Ishikawa (cell line): ENCODE measurements at regions not wholly inside any gene's neighbourhood (a gene's known extent, or its start where the extent isn't known, plus 50 kb on each side); places are given as distances from the start of the nearest gene placed in this dataset.

Experiments
- CEBPB ChIP-seq: IDR thresholded peaks from 2 replicates; pipeline ENCODE4 v1.6.1; 2012
- CREB1 ChIP-seq: IDR thresholded peaks from 2 replicates; pipeline ENCODE4 v1.6.1; 2012; ENCODE audit warnings: low read depth
- EGR1 ChIP-seq: IDR thresholded peaks from 2 replicates; pipeline ENCODE4 v1.6.1; 2012
- EP300 ChIP-seq: IDR thresholded peaks from 2 replicates; pipeline ENCODE4 v1.6.1; 2012; ENCODE audit warnings: borderline replicate concordance
- FOXM1 ChIP-seq: IDR thresholded peaks from 2 replicates; pipeline ENCODE4 v1.6.1; 2012; ENCODE audit warnings: low read depth, borderline replicate concordance
- NFIC ChIP-seq: IDR thresholded peaks from 2 replicates; pipeline ENCODE4 v1.6.1; 2012
- RAD21 ChIP-seq: IDR thresholded peaks from 2 replicates; pipeline ENCODE4 v1.6.1; 2012; ENCODE audit warnings: low read depth
- REST ChIP-seq: IDR thresholded peaks from 2 replicates; pipeline ENCODE4 v1.6.1; 2012; ENCODE audit warnings: low read depth, mild to moderate bottlenecking
- TAF1 ChIP-seq: IDR thresholded peaks from 2 replicates; pipeline ENCODE4 v1.6.1; 2012; ENCODE audit warnings: low read depth, mild to moderate bottlenecking
- TCF12 ChIP-seq: IDR thresholded peaks from 2 replicates; pipeline ENCODE4 v1.6.1; 2012; ENCODE audit warnings: low read depth
- TEAD4 ChIP-seq: IDR thresholded peaks from 2 replicates; pipeline ENCODE4 v1.6.1; 2012
- USF1 ChIP-seq: IDR thresholded peaks from 2 replicates; pipeline ENCODE4 v1.6.1; 2012
- YY1 ChIP-seq: IDR thresholded peaks from 2 replicates; pipeline ENCODE4 v1.6.1; 2012; ENCODE audit warnings: low read depth
- ZBTB7A ChIP-seq: IDR thresholded peaks from 2 replicates; pipeline ENCODE4 v1.6.1; 2012; ENCODE audit warnings: low read depth
- TF ChIP-seq, protein P1 (sequence below): IDR thresholded peaks from 2 replicates; pipeline ENCODE4 v1.6.1; 2012

GRCh38 chr2:148567716-148568115 is 76.8 kb upstream of the EPC2 start:
- TF ChIP-seq REST (no peak), RAD21 (no peak), CEBPB (no peak), EP300 (no peak), ZBTB7A (no peak), CREB1 (no peak), YY1 (no peak), TAF1 (no peak), TCF12 (no peak), FOXM1 (no peak), USF1 (no peak), EGR1 (no peak), TEAD4 (no peak), NFIC (no peak)
- TF ChIP-seq, protein P1, sequence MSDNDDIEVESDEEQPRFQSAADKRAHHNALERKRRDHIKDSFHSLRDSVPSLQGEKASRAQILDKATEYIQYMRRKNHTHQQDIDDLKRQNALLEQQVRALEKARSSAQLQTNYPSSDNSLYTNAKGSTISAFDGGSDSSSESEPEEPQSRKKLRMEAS: no peak

DNA sequence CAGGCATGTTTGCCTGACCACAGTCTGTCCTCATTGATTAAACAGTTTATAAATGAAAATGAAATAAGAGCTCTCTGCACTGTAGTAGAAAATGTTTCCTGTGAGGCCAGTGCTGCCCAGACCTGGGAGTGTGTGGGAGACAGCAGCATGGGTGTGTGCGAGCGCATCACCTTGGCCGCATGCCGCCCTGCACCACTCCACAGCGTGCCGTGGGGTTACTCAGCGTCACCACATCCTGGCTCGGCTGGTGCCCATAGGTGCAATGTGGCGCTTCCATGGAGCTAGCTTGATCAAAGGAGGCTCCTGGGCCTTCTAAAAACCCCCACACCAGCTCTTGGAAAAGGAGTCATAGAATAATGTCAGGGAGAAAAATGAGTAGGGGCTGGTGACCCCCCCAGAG is 76.0 kb upstream of the EPC2 start:
- TF ChIP-seq EGR1 (no peak), NFIC (no peak), USF1 (no peak), RAD21 (no peak), CREB1 (no peak), CEBPB (no peak), REST (no peak), TEAD4 (no peak), EP300 (no peak), TAF1 (no peak), ZBTB7A (no peak), YY1 (no peak), TCF12 (no peak), FOXM1 (no peak)
- TF ChIP-seq, protein P1: no peak

DNA sequence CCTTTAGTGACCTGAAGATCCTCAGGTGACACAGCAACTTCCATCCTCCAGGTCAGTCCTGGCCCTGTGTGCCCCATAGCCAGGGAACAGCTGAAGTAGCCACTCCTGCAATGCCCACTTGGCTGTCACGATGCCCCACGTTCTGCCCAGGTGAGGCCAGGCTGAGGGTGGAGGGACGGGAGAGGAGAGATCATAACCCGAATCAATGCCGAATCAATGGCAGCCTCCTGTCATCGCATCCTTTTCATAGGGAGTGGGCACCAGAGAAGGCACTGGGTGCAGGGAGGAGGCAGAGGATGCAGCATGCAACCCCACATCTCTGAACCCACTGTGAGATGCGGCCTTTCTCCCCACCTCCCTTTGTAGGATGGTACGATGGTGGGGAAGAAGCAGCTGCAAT is 75.3 kb upstream of the EPC2 start:
- TF ChIP-seq ZBTB7A: no peak
- no peak for TF ChIP-seq CEBPB
- no peak for TF ChIP-seq YY1
- no peak for TF ChIP-seq FOXM1
- no peak for TF ChIP-seq NFIC
- no peak for TF ChIP-seq EGR1
- TF ChIP-seq TAF1: no peak
- no peak for TF ChIP-seq REST
- no peak for TF ChIP-seq RAD21
- no peak for TF ChIP-seq USF1
- TF ChIP-seq, protein P1: no peak
- no peak for TF ChIP-seq TEAD4
- no peak for TF ChIP-seq TCF12
- no peak for TF ChIP-seq EP300
- TF ChIP-seq CREB1: no peak
